H1 (cell line): ENCODE measurements at regions not wholly inside any gene's neighbourhood (a gene's known extent, or its start where the extent isn't known, plus 50 kb on each side); places are given as distances from the start of the nearest gene placed in this dataset.

Source experiments
- ATF2 ChIP-seq: IDR thresholded peaks from 2 replicates; pipeline ENCODE4 v1.6.1; 2012; ENCODE audit warnings: low read length, inconsistent platforms
- CEBPB ChIP-seq: IDR thresholded peaks from 2 replicates; pipeline ENCODE4 v1.6.1; 2012; ENCODE audit warnings: low read depth, low read length
- CHD7 ChIP-seq: fragments of 300-600 bp; sonication (generic); IDR thresholded peaks from 2 replicates; pipeline ENCODE4 v1.7.1; 2012; ENCODE audit warnings: low read length, moderate library complexity, mild to moderate bottlenecking, inconsistent platforms; ENCODE audit not compliant: insufficient replicate concordance
- E2F6 ChIP-seq: IDR thresholded peaks from 2 replicates; pipeline ENCODE4 v1.6.1; 2012; ENCODE audit warnings: inconsistent platforms
- GTF2F1 ChIP-seq: IDR thresholded peaks from 2 replicates; pipeline ENCODE4 v1.6.1; 2012; ENCODE audit warnings: low read depth, low read length, improper control_type of control experiment, borderline replicate concordance
- RXRA ChIP-seq: IDR thresholded peaks from 2 replicates; pipeline ENCODE4 v1.6.1; 2011; ENCODE audit warnings: low read depth, mild to moderate bottlenecking, low read length, moderate library complexity; ENCODE audit not compliant: insufficient read depth
- SIX5 ChIP-seq: IDR thresholded peaks from 2 replicates; pipeline ENCODE4 v1.6.1; 2011; ENCODE audit warnings: mild to moderate bottlenecking, low read depth, low read length
- SP1 ChIP-seq: IDR thresholded peaks from 2 replicates; pipeline ENCODE4 v1.6.1; 2011; ENCODE audit warnings: low read depth, low read length
- SRF ChIP-seq: IDR thresholded peaks from 2 replicates; pipeline ENCODE4 v1.6.1; 2011; ENCODE audit warnings: mild to moderate bottlenecking, low read depth, low read length, moderate library complexity
- TAF7 ChIP-seq: optimal IDR thresholded peaks from 2 replicates; pipeline ENCODE3; 2011; ENCODE audit warnings: low read depth, mild to moderate bottlenecking, inconsistent platforms, low read length, moderate library complexity, borderline replicate concordance

- TF ChIP-seq CHD7 (no peak), E2F6 (no peak), GTF2F1 (no peak), SIX5 (no peak), SRF (no peak), RXRA (no peak), SP1 (no peak), TAF7 (no peak), ATF2 (no peak), CEBPB (no peak)
Measured at GRCh38 chr2:221215487-221215886, 356.6 kb downstream of the EPHA4 start (continued).
